Fibroblast of the aortic adventitia (primary cell): ENCODE measurements at regions not wholly inside any gene's neighbourhood (a gene's known extent, or its start where the extent isn't known, plus 50 kb on each side); places are given as distances from the start of the nearest gene placed in this dataset.

Experiments used
- DNase-seq: peaks from one replicate; pipeline ENCODE4 v3.0.0-alpha.2; 2010; ENCODE audit warnings: low read depth
- H3K4me3 ChIP-seq: 2 replicates; pipeline ENCODE4 v1.5.1; 2011; ENCODE audit warnings: low read depth, mild to moderate bottlenecking, control low read depth, low read length, moderate library complexity
- TF ChIP-seq, protein P1 (sequence below): IDR thresholded peaks from 2 replicates; pipeline ENCODE4 v1.5.1; 2011; ENCODE audit warnings: mild to moderate bottlenecking, low read length, control low read depth, inconsistent platforms; ENCODE audit not compliant: insufficient read depth

DNA sequence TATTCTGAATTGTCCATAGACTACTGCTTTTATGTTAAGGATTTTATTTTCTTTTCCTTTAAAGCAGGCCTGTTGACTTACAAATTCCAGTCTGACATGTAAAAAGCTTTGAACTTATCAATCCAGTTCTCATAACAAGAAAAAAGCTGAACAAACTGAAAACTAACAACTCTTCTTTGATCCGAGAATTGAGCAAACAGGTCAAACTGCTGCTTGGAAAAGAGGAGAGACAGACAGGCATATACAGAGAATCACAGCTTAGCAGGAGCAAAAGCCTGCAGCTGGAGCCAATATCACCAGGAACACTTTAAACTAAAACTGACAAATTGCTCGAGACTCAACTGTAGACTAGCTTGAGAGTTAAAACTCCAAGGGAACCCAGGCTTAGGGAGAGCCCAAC lies 85.8 kb downstream of the HINT1 start:
- no peak overlapping the region for H3K4me3 ChIP-seq
- DNase-seq = no peak
- TF ChIP-seq, protein P1, sequence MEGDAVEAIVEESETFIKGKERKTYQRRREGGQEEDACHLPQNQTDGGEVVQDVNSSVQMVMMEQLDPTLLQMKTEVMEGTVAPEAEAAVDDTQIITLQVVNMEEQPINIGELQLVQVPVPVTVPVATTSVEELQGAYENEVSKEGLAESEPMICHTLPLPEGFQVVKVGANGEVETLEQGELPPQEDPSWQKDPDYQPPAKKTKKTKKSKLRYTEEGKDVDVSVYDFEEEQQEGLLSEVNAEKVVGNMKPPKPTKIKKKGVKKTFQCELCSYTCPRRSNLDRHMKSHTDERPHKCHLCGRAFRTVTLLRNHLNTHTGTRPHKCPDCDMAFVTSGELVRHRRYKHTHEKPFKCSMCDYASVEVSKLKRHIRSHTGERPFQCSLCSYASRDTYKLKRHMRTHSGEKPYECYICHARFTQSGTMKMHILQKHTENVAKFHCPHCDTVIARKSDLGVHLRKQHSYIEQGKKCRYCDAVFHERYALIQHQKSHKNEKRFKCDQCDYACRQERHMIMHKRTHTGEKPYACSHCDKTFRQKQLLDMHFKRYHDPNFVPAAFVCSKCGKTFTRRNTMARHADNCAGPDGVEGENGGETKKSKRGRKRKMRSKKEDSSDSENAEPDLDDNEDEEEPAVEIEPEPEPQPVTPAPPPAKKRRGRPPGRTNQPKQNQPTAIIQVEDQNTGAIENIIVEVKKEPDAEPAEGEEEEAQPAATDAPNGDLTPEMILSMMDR = no peak

GRCh38 chr5:131068893-131069643 lies 96.0 kb downstream of the HINT1 start:
- no peak for DNase-seq
- TF ChIP-seq, protein P1 = no peak
- no peak overlapping the region for H3K4me3 ChIP-seq

- TF ChIP-seq, protein P1 = no peak
- H3K4me3 ChIP-seq = no peak overlapping the region
- DNase-seq = no peak
Measured at GRCh38 chr5:131068076-131068475, 97.0 kb downstream of the HINT1 start.

GRCh38 chr5:131067636-131068035 lies 97.4 kb downstream of the HINT1 start:
- H3K4me3 ChIP-seq = no peak overlapping the region
- no peak for DNase-seq
- TF ChIP-seq, protein P1 = no peak

DNA sequence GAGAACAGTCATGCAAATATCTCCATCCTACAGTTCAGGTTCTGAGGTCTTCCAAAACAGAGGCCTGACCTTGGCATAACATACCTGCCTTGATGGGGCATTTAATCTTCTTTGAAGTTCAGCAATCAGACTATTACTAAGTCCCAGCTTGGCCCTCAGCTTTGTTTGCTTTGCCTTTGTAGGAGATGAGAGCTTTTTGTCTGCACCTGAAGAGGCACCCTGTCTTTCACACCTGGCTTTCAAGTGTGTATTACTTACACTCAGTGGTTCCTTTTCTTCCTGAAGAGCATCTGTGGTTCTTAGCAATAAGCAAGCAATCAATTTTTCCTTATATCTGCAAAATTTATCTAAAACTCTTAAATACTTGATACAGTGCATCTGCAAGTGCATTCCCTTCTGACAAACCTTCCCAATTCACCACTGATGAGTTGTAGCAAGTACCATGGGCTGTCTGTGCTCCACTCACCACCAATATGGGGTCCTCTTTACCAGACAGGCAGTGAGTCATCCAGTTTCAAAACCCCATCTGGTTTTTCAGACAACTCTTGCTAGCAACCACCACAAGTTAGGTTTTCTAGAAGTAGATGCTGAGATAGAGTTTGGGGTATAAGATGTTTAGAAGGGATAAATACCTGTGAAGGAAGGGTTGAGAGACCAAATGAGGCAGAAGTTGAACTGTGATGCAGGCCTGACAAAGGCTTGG lies 100.2 kb downstream of the HINT1 start:
- DNase-seq = no peak
- TF ChIP-seq, protein P1 = no peak
- no peak overlapping the region for H3K4me3 ChIP-seq

DNA sequence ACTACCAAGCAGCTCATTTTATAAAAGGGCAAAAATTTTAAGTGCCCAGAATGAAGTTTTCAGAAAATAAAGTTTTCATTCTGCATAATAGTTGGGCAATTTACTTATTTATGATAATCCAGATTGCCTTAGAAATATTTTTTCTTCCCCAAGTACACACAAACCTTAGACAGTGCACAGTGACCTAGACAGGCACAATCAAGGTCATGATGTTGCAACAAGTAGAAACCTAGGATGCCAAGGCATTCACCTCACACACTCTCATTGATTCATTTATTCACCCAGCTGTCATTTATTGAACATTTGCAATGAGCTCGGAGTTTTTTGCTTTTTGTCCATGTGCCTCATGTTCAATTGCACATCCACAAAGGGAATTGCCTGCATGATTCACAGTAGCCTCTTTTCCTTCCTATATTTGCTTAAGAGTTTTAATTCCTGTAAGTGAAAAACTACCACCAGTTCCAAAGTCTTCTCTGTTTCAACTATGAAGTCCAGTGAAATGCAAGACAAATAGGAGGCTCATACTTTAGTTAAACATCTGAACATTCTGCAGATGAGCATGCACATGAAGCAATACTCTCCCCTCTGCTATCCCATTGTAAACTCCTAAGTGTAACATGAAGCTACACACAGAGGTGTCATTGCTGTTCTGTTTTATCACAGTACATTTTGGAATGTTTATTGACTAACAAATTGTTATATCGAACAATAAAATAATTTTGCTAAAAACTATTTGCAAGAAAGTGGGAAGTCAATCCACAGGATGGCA lies 122.9 kb downstream of the HINT1 start:
- no peak overlapping the region for H3K4me3 ChIP-seq
- no peak for DNase-seq
- TF ChIP-seq, protein P1 = no peak
